HG03565 (cell line): ENCODE measurements at regions not wholly inside any gene's neighbourhood (a gene's known extent, or its start where the extent isn't known, plus 50 kb on each side); places are given as distances from the start of the nearest gene placed in this dataset.
"Not testable (repeated sequence)": the region's sequence is repeated elsewhere in the genome, so short reads cannot be mapped to it uniquely, and the experiment has no call there.

ENCODE experiments used
- ATAC-seq: cut with Tn5 transposase; IDR thresholded peaks from one replicate; pipeline ENCODE4 v1.9.1; 2021; ENCODE audit warnings: mild to moderate bottlenecking, moderate library complexity; ENCODE audit not compliant: unreplicated experiment

DNA sequence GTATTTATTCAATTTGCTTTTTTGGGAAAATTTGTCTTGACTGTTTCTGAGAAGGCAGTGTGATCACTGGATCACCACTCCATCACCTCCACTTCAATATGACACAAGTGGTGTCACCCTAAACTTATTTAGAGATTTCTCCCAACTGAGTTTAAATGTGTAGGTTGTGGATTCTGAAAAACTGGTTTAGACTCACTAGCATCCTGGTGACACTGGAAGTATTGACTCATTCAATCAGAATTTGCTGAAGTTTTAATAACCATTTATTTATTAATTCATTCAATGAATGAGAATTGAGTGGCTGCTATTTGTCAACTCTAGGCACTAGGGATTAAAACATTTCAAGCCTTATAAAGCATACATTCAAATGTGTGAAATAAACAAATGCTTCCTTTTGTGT lies 819.1 kb upstream of the EPHA5 start:
- no peak for ATAC-seq

DNA sequence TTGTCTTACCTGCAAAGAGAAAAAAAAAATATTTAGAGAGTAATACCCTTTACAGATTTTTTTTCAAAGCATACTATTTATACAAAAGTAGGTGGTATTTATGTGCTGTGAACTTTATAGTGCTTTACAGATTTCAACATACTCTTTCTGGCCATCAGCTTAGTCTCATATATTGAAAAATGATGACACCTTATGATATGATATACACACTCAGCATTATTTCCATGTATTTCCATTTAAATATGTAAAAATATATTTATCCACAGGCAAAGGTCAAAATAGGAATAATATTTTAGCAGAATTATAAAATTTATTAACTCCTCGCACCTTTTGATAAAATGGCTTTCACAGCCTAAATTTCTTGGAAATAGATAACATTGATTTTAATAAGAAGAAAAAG lies 815.8 kb upstream of the EPHA5 start:
- no peak for ATAC-seq

- ATAC-seq: no peak
Measured at GRCh38 chr4:66482186-66482585, 811.9 kb upstream of the EPHA5 start.

- ATAC-seq: no peak
Measured at GRCh38 chr4:66475596-66475995, 805.3 kb upstream of the EPHA5 start.

DNA sequence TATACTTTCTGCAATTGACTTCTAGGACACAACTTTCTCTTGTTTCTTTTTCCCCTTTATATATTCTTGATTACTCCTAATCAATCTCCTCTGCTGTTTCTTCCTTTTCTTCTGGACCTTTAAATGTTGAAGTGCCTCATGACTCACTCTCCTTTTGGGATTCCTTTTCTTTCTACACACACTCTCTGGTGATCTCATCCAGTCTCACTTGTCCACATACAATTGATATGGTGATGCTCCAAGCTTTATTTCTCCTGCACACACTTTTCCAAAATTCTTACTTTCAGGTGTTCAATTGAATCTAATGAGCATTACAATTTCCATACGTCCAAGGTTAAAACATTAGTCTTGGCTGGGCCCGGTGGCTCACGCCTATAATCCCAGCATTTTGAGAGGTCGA lies 794.8 kb upstream of the EPHA5 start:
- no peak for ATAC-seq

- ATAC-seq: not testable (repeated sequence)
Measured at GRCh38 chr4:66462890-66463289, 792.6 kb upstream of the EPHA5 start.

DNA sequence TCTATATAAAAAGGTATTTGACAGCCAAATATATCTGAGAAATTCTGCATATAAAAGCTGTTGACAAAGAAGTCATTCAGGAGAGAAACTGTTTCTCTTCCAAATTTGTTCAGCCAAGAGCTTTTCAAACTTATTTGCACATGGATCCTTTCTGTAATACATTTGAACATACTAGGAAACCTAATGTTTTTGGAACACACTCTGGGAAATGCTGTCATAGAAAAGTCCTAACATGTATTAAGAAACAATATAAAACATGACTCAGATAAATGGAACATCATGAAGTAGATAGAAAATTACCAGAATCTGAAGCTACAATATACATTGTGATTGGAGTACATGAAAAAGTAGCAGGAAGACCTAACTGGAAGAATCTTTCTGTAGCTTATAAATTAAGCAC lies 781.5 kb upstream of the EPHA5 start:
- ATAC-seq: no peak

- ATAC-seq: no peak
Measured at GRCh38 chr4:66443008-66443407, 772.7 kb upstream of the EPHA5 start.

DNA sequence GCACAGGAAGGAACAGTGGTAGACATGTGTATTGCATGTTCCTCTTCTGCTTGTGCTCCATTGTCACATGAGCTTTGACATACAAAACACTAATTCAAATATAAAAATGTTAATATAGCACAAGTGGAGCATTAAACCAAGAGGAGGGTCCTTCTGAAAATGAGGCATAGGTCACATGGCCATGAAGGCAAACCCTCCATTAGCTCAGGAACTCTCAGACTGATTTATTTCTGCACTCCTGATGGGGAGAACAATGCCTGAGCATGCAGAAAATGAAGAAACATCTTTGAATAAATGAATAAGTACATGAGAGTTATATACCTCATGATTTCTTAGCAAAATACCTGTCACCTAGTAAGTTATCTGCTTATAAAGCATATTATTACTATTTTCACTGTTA lies 769.2 kb upstream of the EPHA5 start:
- ATAC-seq: no peak

DNA sequence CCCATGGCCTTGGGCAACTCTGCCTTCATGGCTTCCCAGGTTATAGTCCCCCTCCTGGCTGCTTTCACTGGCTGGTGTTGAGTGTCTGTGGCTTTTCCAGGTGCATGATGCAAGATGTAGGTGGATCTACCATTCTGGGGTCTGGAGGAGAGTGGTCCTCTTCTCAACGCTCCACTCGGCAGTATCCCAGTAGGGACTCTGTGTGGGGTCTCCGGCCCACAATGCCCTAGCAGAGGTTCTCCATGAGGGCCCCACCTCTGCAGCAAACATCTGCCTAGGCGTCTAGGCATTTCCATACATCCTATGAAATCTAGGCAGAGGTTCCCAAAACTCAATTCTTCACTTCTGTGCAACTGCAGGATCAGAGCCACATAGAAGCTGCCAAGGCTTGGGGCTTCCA lies 763.4 kb upstream of the EPHA5 start:
- ATAC-seq: no peak

DNA sequence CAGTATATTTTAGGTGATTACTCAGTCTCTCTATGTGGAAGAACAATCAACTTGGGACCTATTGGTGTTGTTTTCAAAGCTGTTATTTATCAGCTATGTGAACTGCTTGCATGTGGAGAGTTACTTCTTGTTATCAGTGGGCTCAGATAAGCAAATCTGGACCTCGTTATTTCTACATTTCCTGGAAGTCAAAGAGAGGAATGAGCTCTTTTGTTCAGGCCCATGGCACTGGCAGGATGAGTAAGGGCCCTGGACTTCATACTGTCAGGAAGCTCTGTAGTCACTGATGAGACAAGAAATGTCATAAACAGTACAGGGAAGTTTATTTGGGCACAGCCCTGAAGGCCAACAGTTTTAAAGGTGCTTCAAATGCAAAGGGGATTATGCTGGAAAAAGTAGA lies 760.6 kb upstream of the EPHA5 start:
- ATAC-seq: no peak

- ATAC-seq: no peak
Measured at GRCh38 chr4:66429276-66429675, 759.0 kb upstream of the EPHA5 start.

GRCh38 chr4:66416425-66416824 lies 746.1 kb upstream of the EPHA5 start:
- ATAC-seq: no peak

DNA sequence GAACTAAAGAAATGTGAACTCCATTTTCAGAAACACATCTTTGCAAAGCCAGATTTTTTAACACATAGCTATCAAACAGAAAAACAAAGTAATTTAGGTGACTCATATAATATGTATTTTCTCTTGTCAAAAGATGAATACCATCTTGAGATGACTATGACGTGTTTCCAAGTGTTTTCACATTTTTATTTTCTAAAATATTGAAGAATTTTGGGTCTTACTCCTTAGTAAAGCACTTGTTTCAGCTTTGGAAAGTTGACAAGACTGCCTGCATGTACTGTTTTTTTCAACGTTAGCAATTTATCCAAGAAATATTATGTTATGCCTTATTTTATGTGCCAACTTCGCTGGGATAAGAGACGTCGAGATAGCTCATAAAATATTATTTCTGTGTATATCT lies 733.9 kb upstream of the EPHA5 start:
- no peak for ATAC-seq

DNA sequence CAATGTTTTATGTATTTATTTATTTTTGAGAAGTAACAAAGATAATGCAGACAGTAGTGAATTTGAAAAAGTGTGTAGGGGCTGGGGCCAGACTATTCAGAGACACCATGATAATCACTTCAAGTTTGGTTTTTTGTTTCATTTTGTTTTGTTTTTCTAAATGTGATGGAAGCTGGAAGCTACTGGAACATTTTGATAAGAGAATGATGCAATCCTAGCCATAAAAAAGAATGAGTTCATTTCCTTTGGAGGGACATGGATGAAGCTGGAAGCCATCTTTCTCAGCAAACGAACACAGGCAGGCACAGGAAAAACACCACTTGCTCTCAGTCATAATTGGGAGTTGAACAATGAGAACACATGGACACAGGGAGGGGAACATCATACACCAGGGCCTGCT lies 706.6 kb upstream of the EPHA5 start:
- no peak for ATAC-seq

DNA sequence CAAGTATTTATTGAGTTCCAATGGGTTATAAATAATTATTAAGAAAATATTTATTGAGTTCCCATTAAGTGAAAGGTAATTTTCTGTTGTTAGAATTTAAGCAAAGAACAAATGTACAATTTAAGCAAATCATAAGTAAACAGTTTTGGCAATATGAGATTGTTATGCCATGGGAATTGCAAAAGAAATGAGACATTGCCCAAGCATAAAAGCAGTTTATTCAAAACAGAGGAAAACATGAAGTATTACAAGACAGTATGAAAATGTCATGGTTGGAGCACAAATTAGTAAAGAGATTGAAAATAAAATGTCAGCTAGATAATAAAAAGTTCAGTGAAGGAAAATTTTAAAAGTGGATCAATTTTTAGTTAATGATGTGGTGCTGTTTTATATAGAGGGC lies 706.1 kb upstream of the EPHA5 start:
- ATAC-seq: no peak

DNA sequence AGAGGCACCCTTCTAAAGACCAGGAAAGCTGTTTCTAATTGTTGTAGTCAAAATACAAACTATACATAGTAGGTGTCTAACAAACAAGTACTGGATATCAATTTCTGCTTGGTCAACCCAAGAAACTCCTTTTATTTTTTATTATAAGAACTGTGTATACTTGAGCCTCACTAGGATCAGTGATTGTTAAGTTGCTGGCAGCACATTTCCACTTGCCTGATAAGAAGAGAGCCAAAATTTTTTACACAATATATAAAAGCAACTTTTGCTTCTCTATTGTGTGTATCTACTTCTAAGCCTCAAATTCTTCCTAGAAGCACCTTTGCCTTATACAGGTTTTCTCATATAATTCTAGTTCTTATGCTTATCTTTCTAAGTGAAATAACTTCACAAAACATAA lies 703.0 kb upstream of the EPHA5 start:
- no peak for ATAC-seq

GRCh38 chr4:66372706-66373105 lies 702.4 kb upstream of the EPHA5 start:
- no peak for ATAC-seq

DNA sequence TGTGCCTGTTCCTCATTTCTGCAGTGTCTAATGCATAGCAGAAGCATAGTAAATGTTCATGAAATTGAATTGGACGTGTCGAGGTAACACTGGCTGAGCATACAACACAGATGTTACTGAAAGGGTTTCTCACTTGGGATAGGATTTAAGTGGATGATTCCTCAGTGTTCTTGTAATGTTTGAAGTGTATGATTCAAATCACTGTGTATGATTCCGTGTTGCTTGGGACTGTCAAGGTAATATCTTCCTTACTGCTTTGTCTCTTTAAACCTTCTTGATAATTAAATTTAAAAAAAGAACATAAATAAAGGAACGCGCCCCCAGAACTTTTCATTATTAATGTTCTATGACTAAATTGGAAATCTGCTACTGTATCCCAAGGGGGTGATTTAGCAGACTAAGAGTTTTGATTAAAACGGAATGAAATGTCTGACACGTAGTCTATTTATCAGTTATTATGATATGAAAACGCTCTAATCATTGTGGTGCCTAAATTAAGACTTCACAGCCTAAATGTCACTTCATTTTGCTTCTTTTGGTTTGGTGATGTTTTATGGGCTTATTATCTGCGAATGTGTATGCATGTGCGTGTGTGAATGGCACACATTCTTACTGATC lies 696.9 kb upstream of the EPHA5 start:
- ATAC-seq: no peak

DNA sequence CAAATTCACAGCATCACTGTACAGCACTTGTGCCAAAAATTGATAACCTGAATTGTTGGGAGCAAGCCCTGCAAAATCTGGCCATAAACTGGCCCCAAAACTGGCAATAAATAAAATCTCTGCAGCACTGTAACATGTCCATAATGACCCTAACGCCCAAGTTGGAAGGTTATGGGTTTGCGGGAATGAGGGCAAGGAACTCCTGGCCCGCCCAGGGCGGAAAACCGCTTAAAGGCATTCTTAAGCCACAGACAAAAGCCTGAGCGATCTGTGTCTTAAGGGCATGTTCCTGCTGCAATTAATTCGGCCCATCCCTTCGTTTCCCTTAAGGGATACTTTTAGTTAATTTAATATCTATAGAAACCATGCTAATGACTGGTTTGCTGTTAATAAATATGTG lies 690.1 kb upstream of the EPHA5 start:
- not testable (repeated sequence) for ATAC-seq

GRCh38 chr4:66357316-66357715 lies 687.0 kb upstream of the EPHA5 start:
- no peak for ATAC-seq

- no peak for ATAC-seq
Measured at GRCh38 chr4:66355328-66355727, 685.0 kb upstream of the EPHA5 start.

GRCh38 chr4:66351761-66352160 lies 681.5 kb upstream of the EPHA5 start:
- ATAC-seq: no peak
